H1 (cell line): ENCODE measurements at regions not wholly inside any gene's neighbourhood (a gene's known extent, or its start where the extent isn't known, plus 50 kb on each side); places are given as distances from the start of the nearest gene placed in this dataset.

ENCODE experiments used
- CTCF ChIA-PET: fragments of 300-600 bp; sonication (Branson Sonifier 250); formaldehyde crosslinking; loops from one replicate; lab custom pipeline; 2021; ENCODE audit not compliant: partially characterized antibody; lab: Charles Lee
- POLR2A ChIA-PET: fragments of 300-600 bp; sonication (Branson Sonifier 250); formaldehyde crosslinking; loops from one replicate; lab custom pipeline; 2021; ENCODE audit warnings: inconsistent platforms; ENCODE audit not compliant: partially characterized antibody; lab: Charles Lee
- DNase-seq, 2 experiments: peaks; one replicate each; pipeline versions ENCODE4 v3.0.0 to v3.0.0-alpha.2; 2010 to 2022; ENCODE audit warnings: low spot score in 2 of 2, low read depth in 1 of 2, mixed read lengths in 1 of 2
- FAIRE-seq: peaks from 2 replicates; lab custom pipeline; 2011; peaks lifted over from hg19 to GRCh38; lab: Jason Lieb, UNC
- H2AFZ ChIP-seq: 2 replicates; pipeline ENCODE4 v1.8.1; 2012; ENCODE audit warnings: low read length, inconsistent platforms
- H2AK5ac ChIP-seq: 2 replicates; pipeline ENCODE4 v1.6.1; 2013; ENCODE audit warnings: low read depth, low read length
- H2BK120ac ChIP-seq: replicated peaks from 2 replicates; pipeline ENCODE3; 2013; ENCODE audit warnings: low read depth, low read length, inconsistent platforms
- H2BK12ac ChIP-seq: 2 replicates; pipeline ENCODE4 v1.6.1; 2013; ENCODE audit warnings: low read depth, low read length
- H2BK15ac ChIP-seq: 2 replicates; pipeline ENCODE4 v1.6.1; 2013; ENCODE audit warnings: low read length
- H2BK20ac ChIP-seq: 2 replicates; pipeline ENCODE4 v1.6.1; 2013; ENCODE audit warnings: low read length
- H2BK5ac ChIP-seq: 2 replicates; pipeline ENCODE4 v1.6.1; 2013; ENCODE audit warnings: low read depth, low read length
- H3K14ac ChIP-seq: 2 replicates; pipeline ENCODE4 v1.6.1; 2013; ENCODE audit warnings: inconsistent platforms; ENCODE audit not compliant: insufficient read length
- H3K18ac ChIP-seq: 2 replicates; pipeline ENCODE4 v1.6.1; 2013; ENCODE audit warnings: low read length; ENCODE audit errors: extremely low read depth
- H3K23ac ChIP-seq: 2 replicates; pipeline ENCODE4 v1.6.1; 2013; ENCODE audit warnings: inconsistent platforms; ENCODE audit not compliant: insufficient read length
- H3K23me2 ChIP-seq: 2 replicates; pipeline ENCODE4 v1.6.1; 2013; ENCODE audit warnings: low read depth, low read length
- H3K27ac ChIP-seq: 2 replicates; pipeline ENCODE4 v1.6.1; 2011; ENCODE audit warnings: low read depth, low read length, inconsistent platforms
- H3K27me3 ChIP-seq, 4 experiments: replicated peaks in 1 of 4; 1 replicate in 1 of 4; 2 replicates in 3 of 4; pipeline versions ENCODE4 v1.6.1 to v1.8.1; 2011 to 2013; ENCODE audit warnings: low read length in 3 of 4, mild to moderate bottlenecking in 3 of 4, inconsistent platforms in 2 of 4, mixed read lengths in 2 of 4, moderate library complexity in 1 of 4; ENCODE audit not compliant: control insufficient read depth in 3 of 4, insufficient read depth in 3 of 4; ENCODE audit errors: extremely low read depth in 1 of 4
- H3K36me3 ChIP-seq, 4 experiments: 2 replicates each; pipeline versions ENCODE4 v1.6.1 to v1.8.1; 2011 to 2013; ENCODE audit warnings: mild to moderate bottlenecking in 4 of 4, low read length in 3 of 4, moderate library complexity in 2 of 4, control low read depth in 1 of 4, inconsistent platforms in 1 of 4; ENCODE audit not compliant: insufficient read depth in 4 of 4, control insufficient read depth in 2 of 4
- H3K4ac ChIP-seq: replicated peaks from 2 replicates; pipeline ENCODE3; 2013; ENCODE audit warnings: low read length, low read depth, mixed read lengths, inconsistent platforms; ENCODE audit not compliant: insufficient read length
- H3K4me1 ChIP-seq, 4 experiments: replicated peaks in 1 of 4; 1 replicate in 1 of 4; 2 replicates in 3 of 4; pipeline versions ENCODE4 v1.6.1 to v1.8.1; 2011 to 2013; ENCODE audit warnings: low read length in 3 of 4, inconsistent platforms in 2 of 4, mixed read lengths in 1 of 4; ENCODE audit not compliant: insufficient read depth in 4 of 4, control insufficient read depth in 3 of 4
- H3K4me2 ChIP-seq, 2 experiments: 2 replicates each; pipeline versions ENCODE4 v1.6.1 to v1.8.1; 2011 to 2013; ENCODE audit warnings: low read depth in 2 of 2, low read length in 2 of 2, control low read depth in 1 of 2, inconsistent platforms in 1 of 2, mild to moderate bottlenecking in 1 of 2; ENCODE audit not compliant: insufficient read depth in 1 of 2
- H3K4me3 ChIP-seq, 4 experiments: fragments of 200-600, 300-600 bp in 1 of 4; sonication (generic), shearing (Covaris generic), sonication (Bioruptor Twin) in 1 of 4; 2 replicates each; pipeline versions ENCODE4 v1.5.1 to v1.8.1; 2011 to 2016; ENCODE audit warnings: low read length in 4 of 4, low read depth in 3 of 4, control low read depth in 2 of 4, inconsistent platforms in 2 of 4, mild to moderate bottlenecking in 2 of 4, mixed read lengths in 1 of 4, moderate library complexity in 1 of 4; ENCODE audit not compliant: insufficient read depth in 2 of 4; ENCODE audit errors: extremely low read depth in 1 of 4
- H3K56ac ChIP-seq: replicated peaks from 2 replicates; pipeline ENCODE3; 2013; ENCODE audit warnings: low read depth, mild to moderate bottlenecking, mixed read lengths, low read length, inconsistent platforms; ENCODE audit not compliant: insufficient read length
- H3K79me1 ChIP-seq: 2 replicates; pipeline ENCODE4 v1.6.1; 2013; ENCODE audit warnings: low read depth, low read length, control low read depth
- H3K79me2 ChIP-seq, 2 experiments: 2 replicates each; pipeline versions ENCODE4 v1.6.1 to v1.8.1; 2012 to 2013; ENCODE audit warnings: low read length in 2 of 2, mild to moderate bottlenecking in 2 of 2, inconsistent platforms in 1 of 2; ENCODE audit not compliant: insufficient read depth in 2 of 2, control insufficient read depth in 1 of 2
- H3K9ac ChIP-seq, 4 experiments: replicated peaks in 1 of 4; 1 replicate in 1 of 4; 2 replicates in 3 of 4; pipeline versions ENCODE4 v1.6.1 to v1.8.1; 2011 to 2013; ENCODE audit warnings: low read depth in 3 of 4, low read length in 3 of 4, control low read depth in 2 of 4, mild to moderate bottlenecking in 2 of 4, moderate library complexity in 2 of 4, inconsistent platforms in 1 of 4; ENCODE audit errors: extremely low read depth in 1 of 4
- H3K9me3 ChIP-seq, 2 experiments: 2 replicates each; pipeline versions ENCODE4 v1.6.1 to v1.8.1; 2012 to 2013; ENCODE audit warnings: mild to moderate bottlenecking in 2 of 2, moderate library complexity in 2 of 2, control low read depth in 1 of 2, inconsistent platforms in 1 of 2, low read depth in 1 of 2, low read length in 1 of 2, mixed read lengths in 1 of 2; ENCODE audit not compliant: insufficient read depth in 2 of 2
- H4K20me1 ChIP-seq, 2 experiments: replicated peaks in 1 of 2; 2 replicates each; pipeline versions ENCODE3 to v1.8.1; 2011 to 2013; ENCODE audit warnings: inconsistent platforms in 2 of 2, low read length in 2 of 2, mild to moderate bottlenecking in 1 of 2; ENCODE audit not compliant: insufficient read depth in 2 of 2, control insufficient read depth in 1 of 2
- H4K5ac ChIP-seq: 2 replicates; pipeline ENCODE4 v1.6.1; 2013; ENCODE audit warnings: low read length, low read depth, mixed read lengths, inconsistent platforms; ENCODE audit not compliant: insufficient read length
- H4K8ac ChIP-seq: 2 replicates; pipeline ENCODE4 v1.8.0; 2013; ENCODE audit warnings: mild to moderate bottlenecking, moderate library complexity, low read length, inconsistent platforms; ENCODE audit not compliant: insufficient read depth; ENCODE audit errors: extremely low read depth
- H4K91ac ChIP-seq: replicated peaks from 2 replicates; pipeline ENCODE3; 2013; ENCODE audit warnings: low read length, mixed read lengths, inconsistent platforms; ENCODE audit not compliant: insufficient read length
- EZH2 ChIP-seq: fragments of 200-600 bp; sonication (generic); IDR thresholded peaks from 2 replicates; pipeline ENCODE4 v1.7.1; 2012; ENCODE audit warnings: low read depth, mild to moderate bottlenecking, moderate library complexity, low read length, inconsistent platforms; ENCODE audit not compliant: severe bottlenecking
- KDM5A ChIP-seq: fragments of 200-600 bp; IDR thresholded peaks from 2 replicates; pipeline ENCODE4 v1.7.1; 2012; ENCODE audit warnings: mild to moderate bottlenecking, low read length, inconsistent platforms, mixed read lengths
- RAD21 ChIP-seq, 2 experiments: IDR thresholded peaks in 1 of 2; conservative IDR thresholded peaks in 1 of 2; 2 replicates each; pipeline ENCODE4 v1.6.1; 2011; ENCODE audit warnings: low read depth in 2 of 2, low read length in 2 of 2, improper control_type of control experiment in 1 of 2, inconsistent platforms in 1 of 2, mild to moderate bottlenecking in 1 of 2, moderate library complexity in 1 of 2
- RFX5 ChIP-seq: IDR thresholded peaks from 2 replicates; pipeline ENCODE4 v1.6.1; 2011; ENCODE audit warnings: low read depth, low read length, improper control_type of control experiment, borderline replicate concordance
- SAP30 ChIP-seq: fragments of 300-600 bp; sonication (generic); IDR thresholded peaks from 2 replicates; pipeline ENCODE4 v1.7.1; 2012; ENCODE audit warnings: low read length, moderate library complexity, mild to moderate bottlenecking, inconsistent platforms; ENCODE audit not compliant: insufficient read depth, insufficient replicate concordance
- SIN3A ChIP-seq, 2 experiments: IDR thresholded peaks in 1 of 2; conservative IDR thresholded peaks in 1 of 2; 2 replicates each; pipeline ENCODE4 v1.6.1; 2011 to 2012; ENCODE audit warnings: low read length in 2 of 2, improper control_type of control experiment in 1 of 2, low read depth in 1 of 2, mild to moderate bottlenecking in 1 of 2
- SIX5 ChIP-seq: IDR thresholded peaks from 2 replicates; pipeline ENCODE4 v1.6.1; 2011; ENCODE audit warnings: mild to moderate bottlenecking, low read depth, low read length
- SUZ12 ChIP-seq: fragments of 200-600 bp; sonication (generic); IDR thresholded peaks from 2 replicates; pipeline ENCODE4 v1.6.1; 2012; ENCODE audit warnings: mild to moderate bottlenecking, inconsistent platforms, low read length, moderate library complexity, mixed read lengths
- TBP ChIP-seq: IDR thresholded peaks from 2 replicates; pipeline ENCODE4 v1.6.1; 2011; ENCODE audit warnings: low read depth, low read length, improper control_type of control experiment
- TEAD4 ChIP-seq: IDR thresholded peaks from 2 replicates; pipeline ENCODE4 v1.6.1; 2012; ENCODE audit warnings: low read depth, low read length, inconsistent platforms, mixed read lengths
- ZNF274 ChIP-seq: IDR thresholded peaks from 2 replicates; pipeline ENCODE4 v1.7.0; 2012; ENCODE audit warnings: low read length, borderline replicate concordance; ENCODE audit errors: extremely low read depth
- WGBS, 2 experiments: shearing (Covaris generic) in 1 of 2; methylation state at CpG; one replicate each; pipeline versions ENCODE4 v1.1.6 to v1.1.7; 2013 to 2015; ENCODE audit warnings: low lambda C conversion rate in 2 of 2, mixed read lengths in 2 of 2, inconsistent platforms in 1 of 2, low coverage in 1 of 2, missing lambda C conversion rate in 1 of 2; ENCODE audit not compliant: insufficient replicate concordance in 2 of 2, insufficient coverage in 1 of 2, insufficient read length in 1 of 2; ENCODE audit errors: extremely low coverage in 1 of 2, missing lambda C conversion rate in 1 of 2; 5-methylcytosine and 5-hydroxymethylcytosine counted together

- no peak overlapping the region for H4K91ac ChIP-seq
- no peaks in the 10 kb centered on the region for H4K20me1 ChIP-seq
- H2BK15ac ChIP-seq: no peak overlapping the region
- H3K23me2 ChIP-seq: no peaks in the 10 kb centered on the region
- no peaks in the 10 kb centered on the region for H3K36me3 ChIP-seq
- H4K8ac ChIP-seq: no peak overlapping the region
- H3K4me1 ChIP-seq: no peaks in the 10 kb centered on the region
- H2BK5ac ChIP-seq: no peak overlapping the region
- no peaks in the 10 kb centered on the region for H3K79me1 ChIP-seq
- no peak overlapping the region for H3K4me3 ChIP-seq
- no peak overlapping the region for H3K56ac ChIP-seq
- no peaks in the 10 kb centered on the region for H3K79me2 ChIP-seq
- H3K27ac ChIP-seq: no peak overlapping the region
- FAIRE-seq (no peak), DNase-seq (no peak)
- H3K27me3 ChIP-seq: no peaks in the 10 kb centered on the region
- H3K4ac ChIP-seq: no peak overlapping the region
- no peak overlapping the region for H3K18ac ChIP-seq
- H3K9ac ChIP-seq: no peak overlapping the region
- no peak overlapping the region for H3K23ac ChIP-seq
- H2BK12ac ChIP-seq: no peak overlapping the region
- no peak overlapping the region for H2BK120ac ChIP-seq
- no peak overlapping the region for H2BK20ac ChIP-seq
- H4K5ac ChIP-seq: no peak overlapping the region
- TF ChIP-seq RAD21 (IDR thresholded peaks at IDR 0.05 in 1 of 2, conservative IDR thresholded peaks at IDR 0.05 in 1 of 2; ENCODE audit: low read depth in 2 of 2, low read length in 2 of 2) (no peak), SIX5 (no peak), ZNF274 (no peak), SIN3A (conservative IDR thresholded peaks at IDR 0.05 in 1 of 2, IDR thresholded peaks at IDR 0.05 in 1 of 2; ENCODE audit: low read depth in 1 of 2, low read length in 2 of 2) (no peak), EZH2 (no peak), SAP30 (no peak), TEAD4 (no peak), KDM5A (no peak), TBP (no peak), SUZ12 (no peak), RFX5 (no peak)
- no peaks in the 10 kb centered on the region for H3K9me3 ChIP-seq
- WGBS, 2 experiments: 97% methylated on average over 6 of the region's 6 CpGs; no CpG with 5 or more reads in 1 of the 2 experiments
- H3K14ac ChIP-seq: no peak overlapping the region
- no peak overlapping the region for H2AFZ ChIP-seq
- ChIA-PET POLR2A (no interaction called here), CTCF (no interaction called here)
- H3K4me2 ChIP-seq: no peak overlapping the region
- no peak overlapping the region for H2AK5ac ChIP-seq
Observed at GRCh38 chr13:84940167-84940566, 859.1 kb downstream of the SLITRK6 start.
